ENCODE measurements at regions not wholly inside any gene's neighbourhood (a gene's known extent, or its start where the extent isn't known, plus 50 kb on each side); places are given as distances from the start of the nearest gene placed in this dataset.

GRCh38 chr1:239164451-239165180 lies 221.8 kb upstream of the CHRM3 start:
- TF ChIP-seq POLR2A (IDR thresholded peaks at IDR 0.05), result no peak
- TF ChIP-seq CTCF (IDR thresholded peaks at IDR 0.05), result no peak
- no peak for DNase-seq
- no peak overlapping the region for H3K4me3 ChIP-seq

GRCh38 chr1:239155466-239156091 lies 230.8 kb upstream of the CHRM3 start:
- Histone ChIP-seq H3K27me3 (no peaks in the 10 kb centered on the region), H3K4me3 (no peak overlapping the region), H3K9me3 (no peaks in the 10 kb centered on the region), H3K27ac (no peak overlapping the region), H3K36me3 (no peaks in the 10 kb centered on the region), H3K4me1 (no peaks in the 10 kb centered on the region)
- TF ChIP-seq POLR2A (IDR thresholded peaks at IDR 0.05) (no peak), CTCF (IDR thresholded peaks at IDR 0.05) (no peak)
- DNase-seq, result no peak

More at GRCh38 chr1:239164451-239165180, 221.8 kb upstream of the CHRM3 start:
- no peaks in the 10 kb centered on the region for H3K4me1 ChIP-seq
- H3K9me3 ChIP-seq, result peaks cover 0 to 3% (median 0%) of the 10 kb centered on the region in 4 donors
- no peak overlapping the region for H3K27ac ChIP-seq
- no peaks in the 10 kb centered on the region for H3K36me3 ChIP-seq
- H3K27me3 ChIP-seq, result no peaks in the 10 kb centered on the region

- TF ChIP-seq CTCF (IDR thresholded peaks at IDR 0.05) (no peak), POLR2A (IDR thresholded peaks at IDR 0.05) (no peak)
- DNase-seq, result no peak
- Histone ChIP-seq H3K4me1 (no peaks in the 10 kb centered on the region), H3K27me3 (no peaks in the 10 kb centered on the region), H3K27ac (no peak overlapping the region), H3K36me3 (no peaks in the 10 kb centered on the region), H3K4me3 (no peak overlapping the region), H3K9me3 (no peaks in the 10 kb centered on the region)
These were observed 234.4 kb upstream of the CHRM3 start for GRCh38 chr1:239151937-239152336.

GRCh38 chr1:239140968-239141367 lies 245.4 kb upstream of the CHRM3 start:
- no peaks in the 10 kb centered on the region for H3K9me3 ChIP-seq
- no peak overlapping the region for H3K27ac ChIP-seq
- H3K4me3 ChIP-seq, result no peak overlapping the region
- no peaks in the 10 kb centered on the region for H3K36me3 ChIP-seq
- no peak for DNase-seq
- TF ChIP-seq POLR2A (IDR thresholded peaks at IDR 0.05) (no peak), CTCF (IDR thresholded peaks at IDR 0.05) (no peak)
- H3K4me1 ChIP-seq, result no peaks in the 10 kb centered on the region
- H3K27me3 ChIP-seq, result no peaks in the 10 kb centered on the region

- no peaks in the 10 kb centered on the region for H3K27me3 ChIP-seq
- TF ChIP-seq CTCF (IDR thresholded peaks at IDR 0.05) (no peak), POLR2A (IDR thresholded peaks at IDR 0.05) (no peak)
- no peaks in the 10 kb centered on the region for H3K9me3 ChIP-seq
- H3K4me3 ChIP-seq, result no peak overlapping the region
- DNase-seq, result no peak
- H3K4me1 ChIP-seq, result no peaks in the 10 kb centered on the region
- no peak overlapping the region for H3K27ac ChIP-seq
- no peaks in the 10 kb centered on the region for H3K36me3 ChIP-seq
These were observed 246.6 kb upstream of the CHRM3 start for GRCh38 chr1:239139801-239140200.
